RKO (cell line): ENCODE measurements at regions not wholly inside any gene's neighbourhood (a gene's known extent, or its start where the extent isn't known, plus 50 kb on each side); places are given as distances from the start of the nearest gene placed in this dataset.

Source experiments
- DNase-seq: peaks from one replicate; pipeline ENCODE4 v3.0.0-alpha.2; 2016; ENCODE audit warnings: low spot score

GRCh38 chr16:64019339-64019738 is 1102.5 kb downstream of the CDH11 start:
- DNase-seq: no peak

GRCh38 chr16:64017796-64018195 is 1104.1 kb downstream of the CDH11 start:
- DNase-seq: no peak

GRCh38 chr16:64013856-64014255 is 1108.0 kb downstream of the CDH11 start:
- no peak for DNase-seq

- DNase-seq: no peak
Observed at GRCh38 chr16:64012166-64012565, 1109.7 kb downstream of the CDH11 start.

GRCh38 chr16:64011650-64012049 is 1110.2 kb downstream of the CDH11 start:
- DNase-seq: no peak

DNA sequence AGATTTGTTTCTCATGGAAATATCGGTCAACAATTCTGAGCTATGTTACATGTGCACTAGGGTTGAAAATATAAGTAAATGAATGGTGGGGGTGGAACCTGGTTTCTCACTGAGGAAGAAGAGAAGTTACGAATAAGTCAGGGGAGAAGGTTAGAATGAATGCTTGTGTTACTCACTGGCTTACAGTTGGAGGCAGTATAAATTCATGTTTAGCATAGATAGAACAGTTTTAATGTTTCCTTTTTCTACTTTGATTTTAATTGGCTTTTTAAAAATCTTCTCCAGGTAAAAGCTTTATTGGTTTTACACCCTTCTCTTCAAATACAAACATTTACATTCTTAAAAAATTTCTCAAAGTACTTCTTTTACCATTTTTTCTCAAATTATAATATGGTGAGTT is 1113.7 kb downstream of the CDH11 start:
- no peak for DNase-seq

DNA sequence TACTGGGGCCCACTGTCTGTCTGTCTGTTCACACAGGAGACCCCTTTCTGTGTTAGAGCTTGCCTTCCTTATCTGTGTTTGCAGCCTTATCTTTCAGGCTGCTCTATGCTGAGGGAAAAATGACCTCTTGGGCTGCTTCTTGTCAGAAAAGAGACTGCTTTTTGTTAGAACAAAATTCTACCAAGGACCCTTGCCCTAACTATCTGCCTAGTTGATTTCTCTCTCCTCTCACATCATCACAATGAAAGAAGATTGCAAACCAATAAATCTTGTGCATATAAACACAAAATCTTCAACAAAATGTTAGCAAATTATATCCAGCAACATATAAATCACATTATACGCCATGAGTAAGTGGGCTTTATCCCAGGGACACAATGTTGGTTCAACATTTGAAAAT is 1117.7 kb downstream of the CDH11 start:
- no peak for DNase-seq

- DNase-seq: no peak
Observed at GRCh38 chr16:63995025-63995424, 1126.8 kb downstream of the CDH11 start.

DNA sequence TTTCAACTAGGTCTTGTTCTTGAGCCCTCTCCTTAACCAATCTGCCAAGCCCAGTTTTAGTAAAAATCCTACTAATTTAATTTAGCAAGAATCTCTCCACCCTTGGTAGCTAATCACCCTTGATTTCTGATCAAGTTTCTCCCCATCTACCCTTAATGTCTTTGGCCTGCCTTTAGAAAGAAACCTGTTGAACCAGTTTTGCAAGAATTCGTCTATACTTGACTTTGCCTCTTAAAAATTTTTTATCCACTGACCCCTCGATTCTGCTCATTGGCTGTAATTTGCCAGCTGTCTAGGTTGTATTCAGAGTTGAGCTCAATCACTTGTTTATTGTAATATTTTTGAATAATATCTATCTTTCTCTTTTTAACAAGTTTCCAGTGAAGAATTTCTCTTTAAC is 1138.5 kb downstream of the CDH11 start:
- DNase-seq: no peak

DNA sequence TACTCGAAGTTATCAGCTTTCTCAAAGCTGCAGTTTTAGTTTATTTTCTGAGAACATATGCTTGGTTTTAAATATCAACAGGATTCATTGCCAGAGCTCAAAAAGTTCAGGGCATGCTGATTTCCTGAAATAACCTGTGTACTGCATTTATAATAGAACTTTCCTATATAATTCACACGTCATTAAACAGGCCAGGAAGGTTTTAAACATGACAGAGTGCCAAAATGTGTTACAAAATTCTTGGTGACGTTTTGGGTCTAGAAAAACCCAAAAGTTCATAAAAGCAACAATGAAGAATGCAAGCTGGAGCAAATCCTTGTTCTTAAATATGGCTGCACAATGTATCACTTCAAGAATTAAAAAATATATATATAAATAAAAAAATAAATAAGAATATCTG is 1139.1 kb downstream of the CDH11 start:
- DNase-seq: no peak

- no peak for DNase-seq
Observed at GRCh38 chr16:63982110-63982509, 1139.8 kb downstream of the CDH11 start.

GRCh38 chr16:63981639-63982038 is 1140.2 kb downstream of the CDH11 start:
- no peak for DNase-seq

GRCh38 chr16:63980763-63981162 is 1141.1 kb downstream of the CDH11 start:
- DNase-seq: no peak

GRCh38 chr16:63978240-63978639 is 1143.6 kb downstream of the CDH11 start:
- DNase-seq: no peak

- DNase-seq: no peak
Observed at GRCh38 chr16:63976345-63976744, 1145.5 kb downstream of the CDH11 start.

GRCh38 chr16:63975669-63976068 is 1146.2 kb downstream of the CDH11 start:
- no peak for DNase-seq

- no peak for DNase-seq
Observed at GRCh38 chr16:63967966-63968365, 1153.9 kb downstream of the CDH11 start.

- DNase-seq: no peak
Observed at GRCh38 chr16:63960321-63960720, 1161.5 kb downstream of the CDH11 start.

- DNase-seq: no peak
Observed at GRCh38 chr16:63947022-63947421, 1174.8 kb downstream of the CDH11 start.

- DNase-seq: no peak
Observed at GRCh38 chr16:63945806-63946205, 1176.1 kb downstream of the CDH11 start.

GRCh38 chr16:63943566-63943965 is 1178.3 kb downstream of the CDH11 start:
- no peak for DNase-seq

DNA sequence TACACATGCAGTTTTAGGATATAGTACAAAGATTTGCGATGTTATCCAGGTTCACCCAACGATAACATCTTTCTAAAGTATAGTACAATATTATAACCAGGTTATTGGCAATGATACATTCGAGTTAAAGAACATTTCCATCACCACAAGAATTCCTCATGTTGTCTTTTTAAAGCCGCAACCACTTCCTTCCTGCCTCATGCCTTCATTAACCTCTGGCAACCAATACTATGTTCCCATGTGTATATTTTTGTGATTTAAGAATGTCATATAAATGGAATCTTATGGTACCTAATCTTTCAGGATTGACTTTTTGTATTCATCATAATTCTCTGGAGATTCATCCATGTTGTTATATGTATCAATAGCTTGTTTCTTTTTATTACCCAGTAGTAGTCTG is 1183.2 kb downstream of the CDH11 start:
- DNase-seq: no peak

DNA sequence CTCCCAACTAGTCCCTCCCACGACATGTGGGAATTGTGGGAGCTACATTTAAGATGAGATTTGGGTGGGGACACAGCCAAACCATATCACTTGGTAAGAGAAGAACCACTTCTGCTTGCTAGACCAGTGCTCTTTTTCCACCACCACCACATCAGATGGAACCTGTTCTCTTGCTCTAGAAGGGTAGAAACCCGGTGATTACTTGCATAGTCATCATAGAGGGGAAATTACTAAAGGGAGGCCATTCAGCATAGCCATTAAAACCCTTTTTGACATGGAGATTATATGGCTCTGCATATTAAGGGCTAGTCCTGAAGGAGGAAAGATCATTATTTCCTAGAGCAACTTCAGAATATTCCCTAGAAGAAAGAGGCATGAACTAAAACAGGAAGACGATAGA is 1188.0 kb downstream of the CDH11 start:
- no peak for DNase-seq

DNA sequence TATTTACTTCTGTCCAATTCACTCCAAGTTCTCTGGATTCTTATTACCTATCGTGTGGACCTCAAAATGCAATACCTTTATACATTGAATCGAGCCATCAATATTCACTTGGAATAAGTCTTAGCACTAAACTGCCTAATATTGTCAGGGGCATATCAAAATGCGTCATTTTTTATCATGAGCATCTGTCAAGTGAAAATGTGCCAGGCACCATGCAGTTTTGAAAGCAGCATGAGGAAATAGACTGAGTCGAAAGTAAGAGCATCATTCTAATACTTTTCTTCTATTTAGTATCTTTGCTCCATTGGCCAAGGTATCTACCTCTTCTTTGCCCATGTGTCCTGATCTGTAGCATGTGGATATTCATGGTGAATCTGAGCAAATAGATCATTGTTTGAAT is 1193.4 kb downstream of the CDH11 start:
- DNase-seq: no peak

DNA sequence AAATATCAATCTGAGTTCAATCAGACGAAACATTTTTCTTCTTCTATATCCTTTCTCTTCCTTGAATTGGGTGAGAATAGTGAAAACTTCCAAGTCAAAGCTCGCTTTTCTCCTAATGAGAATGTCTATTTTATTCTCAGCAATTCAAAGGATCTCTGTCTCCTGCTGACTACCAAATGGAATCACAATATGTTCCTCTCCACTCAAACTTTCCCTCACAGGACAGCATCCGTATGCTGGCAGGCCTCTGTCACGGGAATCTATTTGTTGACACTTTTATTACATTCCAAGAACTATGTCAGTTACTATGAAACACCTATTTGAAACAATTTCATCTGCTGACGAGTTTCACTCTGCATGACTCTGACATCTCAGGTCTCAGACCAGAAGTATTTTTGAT is 1196.6 kb downstream of the CDH11 start:
- DNase-seq: no peak
